GM19395 (cell line): ENCODE measurements at regions not wholly inside any gene's neighbourhood (a gene's known extent, or its start where the extent isn't known, plus 50 kb on each side); places are given as distances from the start of the nearest gene placed in this dataset.
"Not testable (repeated sequence)": the region's sequence is repeated elsewhere in the genome, so short reads cannot be mapped to it uniquely, and the experiment has no call there.

ENCODE experiments used
- ATAC-seq: cut with Tn5 transposase; IDR thresholded peaks from one replicate; pipeline ENCODE4 v1.9.1; 2021; ENCODE audit warnings: mild to moderate bottlenecking, moderate library complexity; ENCODE audit not compliant: unreplicated experiment

- ATAC-seq: no peak
These were observed 181.3 kb upstream of the THBS1 start for GRCh38 chr15:39399600-39399999.

GRCh38 chr15:39400002-39400401 lies 180.9 kb upstream of the THBS1 start:
- ATAC-seq: no peak

GRCh38 chr15:39400821-39401550 lies 179.9 kb upstream of the THBS1 start:
- no peak for ATAC-seq

GRCh38 chr15:39403640-39404117 lies 177.2 kb upstream of the THBS1 start:
- ATAC-seq: no peak

GRCh38 chr15:39404767-39405181 lies 176.1 kb upstream of the THBS1 start:
- ATAC-seq: no peak

GRCh38 chr15:39406485-39406884 lies 174.4 kb upstream of the THBS1 start:
- peak; percentile 81 for ATAC-seq

- no peak for ATAC-seq
These were observed 173.8 kb upstream of the THBS1 start for GRCh38 chr15:39407116-39407515.

GRCh38 chr15:39409876-39410530 lies 170.9 kb upstream of the THBS1 start:
- ATAC-seq: no peak

GRCh38 chr15:39411102-39411989 lies 169.5 kb upstream of the THBS1 start:
- peak; percentile 96 for ATAC-seq

GRCh38 chr15:39413558-39413957 lies 167.3 kb upstream of the THBS1 start:
- peak; percentile 72 for ATAC-seq

- no peak for ATAC-seq
These were observed 166.7 kb upstream of the THBS1 start for GRCh38 chr15:39414201-39414600.

GRCh38 chr15:39415634-39416033 lies 165.2 kb upstream of the THBS1 start:
- ATAC-seq: no peak

- ATAC-seq: no peak
These were observed 164.6 kb upstream of the THBS1 start for GRCh38 chr15:39416258-39416657.

- no peak for ATAC-seq
These were observed 163.3 kb upstream of the THBS1 start for GRCh38 chr15:39417366-39418134.

GRCh38 chr15:39419651-39420050 lies 161.2 kb upstream of the THBS1 start:
- ATAC-seq: no peak

- ATAC-seq: not testable (repeated sequence)
These were observed 160.6 kb upstream of the THBS1 start for GRCh38 chr15:39420123-39420852.

GRCh38 chr15:39420853-39421192 lies 160.1 kb upstream of the THBS1 start:
- ATAC-seq: not testable (repeated sequence)

- peak; percentile 87 for ATAC-seq
These were observed 154.0 kb upstream of the THBS1 start for GRCh38 chr15:39426552-39427532.

GRCh38 chr15:39427705-39428104 lies 153.2 kb upstream of the THBS1 start:
- peak; percentile 15 for ATAC-seq
